ENCODE measurements at regions not wholly inside any gene's neighbourhood (a gene's known extent, or its start where the extent isn't known, plus 50 kb on each side); places are given as distances from the start of the nearest gene placed in this dataset.

DNA sequence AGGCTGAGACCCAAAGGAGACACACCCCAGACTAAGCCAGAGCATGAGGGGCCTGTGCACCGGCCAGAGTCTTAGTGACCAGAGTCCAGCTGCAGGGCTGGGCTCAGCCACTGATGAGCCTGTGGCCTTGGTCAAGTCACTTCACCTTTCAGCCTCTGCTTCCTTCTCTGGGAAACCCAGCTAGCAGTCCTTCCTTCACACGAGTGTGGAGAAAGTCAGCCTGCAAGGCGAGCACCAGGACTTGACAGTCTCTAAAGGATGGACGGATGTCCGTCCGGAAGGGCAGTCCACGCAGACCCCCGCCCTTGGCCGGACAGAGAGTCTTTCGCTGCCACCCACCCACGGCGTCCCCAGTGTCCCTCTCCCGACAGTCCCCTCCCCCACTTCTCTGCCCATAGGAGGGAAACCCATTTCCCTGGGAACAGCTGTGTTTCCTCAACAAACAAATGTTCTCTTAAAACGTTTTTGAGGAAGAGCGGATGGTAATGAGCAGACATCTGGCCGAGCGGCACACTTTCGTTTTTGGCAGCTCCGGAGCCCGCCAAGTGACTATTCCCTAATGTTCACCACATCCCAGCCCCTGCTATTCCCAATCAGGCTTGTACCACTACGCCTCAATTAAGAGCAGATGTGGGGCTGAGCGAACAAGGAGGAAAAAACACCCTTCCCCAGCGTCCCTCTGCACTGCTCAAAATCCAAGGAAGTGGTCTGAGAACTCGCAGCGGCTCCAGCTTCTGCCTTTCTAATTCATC, 129.1 kb upstream of the SMAD3 start:
- peak in 1 of 42 donors; percentile 39 for DNase-seq
- intact Hi-C loops (cut with DNase I), result no loop called here

DNA sequence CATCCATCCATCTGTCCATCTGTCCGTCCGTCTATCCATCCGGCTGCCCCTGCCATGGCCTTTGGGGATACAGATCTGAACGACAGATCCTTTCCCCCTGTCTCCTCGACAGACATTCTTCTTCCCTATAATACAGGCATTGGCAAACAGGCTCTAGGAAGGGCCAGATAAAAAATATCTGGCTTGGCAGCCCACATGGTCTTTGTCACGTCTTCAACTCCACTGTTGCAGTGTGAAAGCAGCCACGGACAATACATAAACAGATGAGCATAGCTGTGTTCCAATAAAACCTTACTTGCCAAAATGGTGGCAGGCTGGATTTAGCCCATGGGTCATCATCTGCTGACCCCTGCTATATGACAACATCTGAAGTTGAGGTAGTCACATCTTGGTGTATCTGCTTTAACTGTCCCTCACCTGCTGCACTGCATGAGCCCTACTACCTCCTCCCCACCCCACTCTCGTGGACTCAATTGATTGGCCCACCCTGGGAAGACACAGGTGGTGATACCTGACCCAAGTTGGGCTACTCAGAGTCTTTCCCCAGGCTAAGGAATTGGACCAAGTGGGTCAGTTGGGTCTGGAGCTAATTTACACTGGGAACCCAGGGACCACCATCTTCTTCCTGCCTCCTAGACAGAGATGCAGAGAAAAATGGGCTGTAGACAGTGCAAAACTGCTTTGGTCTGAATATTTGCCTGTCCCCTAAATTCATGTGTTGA, 128.4 kb upstream of the SMAD3 start:
- peak in 1 of 42 donors; percentile 4 for DNase-seq
- intact Hi-C loops (cut with DNase I), result no loop called here

DNA sequence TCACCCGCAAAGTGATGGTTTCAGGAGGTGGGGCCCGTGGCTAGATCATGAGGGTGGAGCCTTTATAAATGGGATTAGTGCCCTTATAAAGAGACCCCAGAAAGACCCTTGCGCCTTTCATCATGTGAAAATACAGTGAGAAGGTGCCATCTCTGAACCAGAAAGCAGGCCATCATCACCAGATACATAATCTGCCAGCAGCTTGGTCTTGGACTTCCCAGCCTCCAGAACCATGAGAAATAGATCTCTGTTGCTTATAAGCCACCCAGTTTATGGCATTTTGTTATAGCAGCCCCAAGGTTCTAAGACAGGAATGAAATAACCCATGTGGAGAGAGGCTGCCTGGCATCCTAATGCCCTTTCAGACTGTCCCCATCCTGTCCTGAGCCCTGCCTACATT, 127.8 kb upstream of the SMAD3 start:
- no peak for DNase-seq
- intact Hi-C loops (cut with DNase I), result no loop called here

DNA sequence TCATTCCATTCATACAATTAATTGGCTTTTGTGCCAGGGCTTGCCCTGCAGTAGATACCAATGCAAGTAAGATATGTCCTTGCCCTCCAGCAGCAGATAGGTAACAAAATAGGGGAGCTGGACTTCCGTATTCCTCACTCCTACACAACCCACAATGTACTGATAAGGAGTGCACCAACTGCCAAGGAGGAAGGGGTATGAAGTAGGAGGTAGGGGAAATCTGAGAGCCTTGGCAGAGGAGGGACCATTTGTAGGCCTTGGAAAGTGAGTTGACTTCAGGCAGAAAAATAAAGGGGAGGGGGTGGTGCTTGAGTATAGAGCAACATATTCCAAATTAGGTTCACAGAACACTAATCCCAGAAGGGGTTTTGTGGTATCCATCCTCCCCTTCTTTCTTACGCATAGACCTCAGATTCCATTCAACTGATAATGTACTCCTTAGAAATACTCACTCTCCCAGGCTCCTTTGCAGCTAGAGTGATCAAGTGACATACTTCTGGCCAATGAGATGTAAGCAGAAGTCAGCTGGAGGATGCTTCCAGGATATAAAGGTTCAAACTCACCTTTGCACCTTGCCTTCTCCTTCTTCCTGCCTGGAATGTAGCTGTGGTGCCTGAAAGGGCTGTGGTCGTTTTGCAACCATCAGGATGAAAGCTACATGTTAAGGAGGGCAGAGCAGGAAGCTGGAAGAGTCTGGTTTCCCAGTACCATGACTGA, 127.1 kb upstream of the SMAD3 start:
- peak in 1 of 42 donors; percentile 13 for DNase-seq
- intact Hi-C loops (cut with DNase I), result no loop called here

DNA sequence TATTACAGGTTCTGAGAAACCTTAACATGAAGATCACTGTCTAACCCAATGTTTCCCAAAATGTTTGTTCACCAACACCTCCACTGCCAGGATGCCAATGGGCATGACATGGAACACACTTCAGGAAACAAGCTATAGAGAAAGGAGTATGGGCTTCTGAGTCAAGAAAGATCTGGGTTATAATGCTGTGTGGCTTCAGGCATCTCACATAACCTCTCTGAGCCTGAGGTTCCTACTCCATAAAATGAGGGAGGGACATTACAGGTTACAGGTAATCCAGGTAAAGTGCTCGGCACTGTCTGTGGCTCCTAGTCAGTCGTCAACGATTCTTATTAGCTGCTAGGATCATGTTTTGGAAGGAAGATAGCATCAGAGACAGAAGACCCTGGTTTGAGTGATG, 126.4 kb upstream of the SMAD3 start:
- DNase-seq, result peak in 1 of 42 donors; percentile 10
- intact Hi-C loops (cut with DNase I), result no loop called here

DNA sequence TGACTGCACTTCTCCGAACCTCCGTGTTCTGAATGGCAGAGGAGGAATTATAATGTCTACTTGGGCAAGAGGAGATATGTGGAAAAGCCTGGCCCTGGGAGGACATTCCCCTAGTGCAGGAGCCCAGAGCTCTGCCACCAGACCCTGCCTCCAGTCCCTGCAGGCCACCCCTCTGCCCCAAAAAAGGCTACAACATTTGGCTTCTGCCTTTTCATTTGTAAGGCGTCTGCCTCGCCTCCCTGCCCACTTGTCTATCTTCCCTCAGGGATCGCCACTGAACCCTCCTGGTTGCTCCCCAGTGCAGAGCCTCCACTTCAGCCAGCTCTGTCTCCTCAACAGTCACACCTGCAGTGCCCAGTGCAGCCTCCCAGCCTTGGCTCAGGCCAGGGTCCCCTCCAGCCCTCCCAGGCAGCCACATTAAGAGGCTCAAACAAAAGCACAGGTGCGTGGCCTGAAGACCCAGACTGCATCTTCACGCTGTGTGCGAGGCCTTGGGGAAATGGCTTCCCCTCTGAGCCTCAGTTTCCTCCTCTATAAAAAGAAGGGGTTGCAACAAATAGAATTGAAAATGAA, 125.9 kb upstream of the SMAD3 start:
- DNase-seq, result no peak
- intact Hi-C loops (cut with DNase I), result loop anchor here (10.0 kb wide), 1 partner anchor 135 kb away; no protein-coding TSS in a partner anchor

DNA sequence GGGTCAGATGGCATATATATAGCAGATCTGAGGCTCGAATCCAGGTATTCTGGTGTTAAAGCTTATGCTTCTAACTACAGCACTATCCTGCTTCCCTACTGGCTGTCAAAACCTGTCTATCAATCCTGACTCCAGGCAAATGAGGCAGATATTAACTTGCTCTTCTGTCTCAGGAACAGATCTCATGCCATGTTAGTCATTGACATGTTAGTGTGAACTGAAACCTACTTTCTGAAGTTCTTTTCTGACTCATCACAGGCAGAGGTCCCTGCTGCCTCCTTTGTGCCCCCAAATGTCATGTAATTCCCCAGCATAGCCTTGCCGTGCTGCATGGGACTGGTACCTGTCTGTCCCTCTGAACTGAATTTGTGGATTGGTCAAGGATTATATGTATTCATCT, 125.0 kb upstream of the SMAD3 start:
- DNase-seq, result peak in 4 of 42 donors; percentile 14 to 40 (median 23)
- intact Hi-C loops (cut with DNase I), result loop anchor here (10.0 kb wide), 1 partner anchor 134 kb away; no protein-coding TSS in a partner anchor

DNA sequence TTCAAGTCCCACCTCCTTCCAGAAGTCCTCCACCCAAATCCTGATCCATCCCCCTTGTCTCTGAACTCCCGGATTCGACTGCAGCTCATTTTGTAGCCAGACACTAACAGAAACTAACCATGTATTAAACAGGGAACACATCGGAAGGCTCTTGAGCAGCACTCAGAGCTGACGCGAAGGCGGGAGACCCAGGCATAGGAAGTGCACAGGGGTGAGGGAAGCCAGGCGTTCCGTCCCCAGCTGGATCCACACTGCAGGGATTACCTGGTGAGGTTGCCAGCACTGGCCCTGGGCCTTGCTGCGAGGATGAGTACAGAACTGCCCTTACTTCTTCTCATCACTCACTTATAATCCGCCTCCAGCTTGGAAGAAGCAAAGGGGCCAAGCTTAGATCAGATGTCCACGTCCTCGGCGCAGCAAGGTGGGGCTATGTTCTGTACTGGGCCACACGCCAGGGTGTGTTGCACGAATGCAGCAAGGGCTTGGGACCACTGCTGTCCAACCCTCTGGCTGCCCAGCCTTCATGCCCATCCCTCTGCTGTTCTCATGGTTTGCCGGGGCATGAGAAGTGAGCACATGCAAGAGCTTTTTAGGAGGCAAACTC, 124.2 kb upstream of the SMAD3 start:
- peak in 2 of 42 donors; percentile 12 to 40 for DNase-seq

DNA sequence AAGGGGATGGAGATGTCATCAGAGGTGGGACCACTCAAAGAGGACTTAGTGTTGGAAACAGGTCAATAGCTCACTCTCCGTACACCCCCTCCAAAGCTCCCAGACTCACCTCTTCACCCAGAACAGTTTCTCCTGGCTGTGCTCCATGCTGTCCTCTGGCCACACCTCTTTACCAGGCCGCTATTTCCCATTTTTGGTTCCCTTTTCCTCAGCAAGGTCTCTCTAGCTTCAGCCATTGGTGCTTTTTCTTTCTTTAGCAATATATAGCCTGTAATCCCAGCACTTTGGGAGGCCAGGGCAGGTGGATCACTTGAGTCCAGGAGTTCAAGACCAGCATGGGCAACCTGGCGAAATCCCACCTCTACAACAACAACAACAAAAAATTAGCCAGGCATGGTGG, 123.6 kb upstream of the SMAD3 start:
- intact Hi-C loops (cut with DNase I), result loop anchor here (10.0 kb wide), 1 partner anchor 133 kb away; no protein-coding TSS in a partner anchor
- no peak for DNase-seq

More for the DNA sequence above, 124.2 kb upstream of the SMAD3 start:
- intact Hi-C loops (cut with DNase I), result loop anchor here (10.0 kb wide), 1 partner anchor 134 kb away; no protein-coding TSS in a partner anchor

DNA sequence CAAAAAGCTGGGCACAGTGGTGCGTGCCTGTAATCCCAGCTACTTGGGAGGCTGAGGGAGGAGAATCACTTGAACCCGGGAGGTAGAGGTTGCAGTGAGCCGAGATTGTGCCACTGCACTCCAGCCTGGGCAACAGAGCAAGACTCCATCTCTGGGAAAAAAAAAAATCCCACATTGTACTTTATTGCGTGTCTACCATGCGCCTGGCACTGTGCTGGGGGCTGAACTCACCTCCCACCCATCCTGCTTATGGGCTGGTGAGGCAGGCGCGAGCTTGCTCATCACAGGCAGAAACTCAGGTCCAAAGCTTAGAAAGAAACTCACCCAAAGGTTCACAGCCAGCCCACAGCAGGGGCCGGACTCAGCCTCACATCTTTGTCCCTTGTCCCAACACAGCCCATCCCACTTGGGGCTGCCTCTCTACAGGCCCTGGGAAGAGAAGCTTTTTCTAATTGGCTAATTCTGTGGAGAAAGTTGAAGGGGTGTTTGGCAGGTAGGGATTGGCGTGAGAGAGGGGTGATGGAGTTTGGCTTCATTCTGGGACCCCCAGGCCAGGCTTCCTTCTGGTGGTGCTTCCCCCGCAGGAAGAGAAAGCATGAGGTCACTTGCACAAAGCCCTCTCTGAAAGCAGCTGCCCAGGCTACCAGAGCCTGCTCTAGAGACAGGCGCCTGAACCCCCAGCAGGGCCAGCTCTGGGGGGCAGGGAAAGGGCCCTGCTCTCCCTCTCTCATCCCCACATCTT, 122.6 kb upstream of the SMAD3 start:
- intact Hi-C loops (cut with DNase I), result loop anchor here (10.0 kb wide), 1 partner anchor 132 kb away; no protein-coding TSS in a partner anchor

DNA sequence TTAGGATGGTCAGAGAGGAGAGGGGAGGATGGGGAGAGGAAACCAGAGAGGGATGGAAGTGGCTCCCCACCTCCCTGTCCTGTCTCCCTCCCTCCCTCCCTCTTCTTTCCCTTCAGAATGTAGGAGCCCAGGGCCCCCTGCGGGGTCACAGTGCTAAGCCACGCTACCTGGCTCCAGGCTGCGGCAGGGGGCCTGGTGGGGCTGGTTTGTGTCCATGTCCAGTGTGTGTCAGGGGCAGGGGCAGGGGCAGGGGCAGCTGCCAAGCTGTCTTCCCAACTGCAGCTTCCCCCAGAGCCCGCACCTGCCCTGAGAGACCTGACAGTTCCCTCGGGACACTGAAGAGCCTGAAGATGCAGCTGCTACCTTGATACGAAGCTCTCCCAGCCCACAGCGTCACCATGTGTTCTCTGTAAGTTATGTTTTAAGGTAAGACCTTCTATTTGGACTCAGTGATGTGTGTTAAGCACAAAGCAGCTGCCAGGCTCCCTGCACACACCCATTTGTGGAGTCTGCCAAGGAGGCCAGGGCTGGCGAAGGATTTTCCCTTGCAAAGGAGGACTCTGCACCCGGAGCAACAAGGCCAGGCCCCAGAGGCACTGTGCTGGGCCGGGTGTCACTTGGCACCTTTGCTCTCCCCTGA, 121.8 kb upstream of the SMAD3 start:
- intact Hi-C loops (cut with DNase I), result loop anchor here (10.0 kb wide), 1 partner anchor 131 kb away; no protein-coding TSS in a partner anchor
- DNase-seq, result no peak

More for the DNA sequence above, 122.6 kb upstream of the SMAD3 start:
- no peak for DNase-seq

DNA sequence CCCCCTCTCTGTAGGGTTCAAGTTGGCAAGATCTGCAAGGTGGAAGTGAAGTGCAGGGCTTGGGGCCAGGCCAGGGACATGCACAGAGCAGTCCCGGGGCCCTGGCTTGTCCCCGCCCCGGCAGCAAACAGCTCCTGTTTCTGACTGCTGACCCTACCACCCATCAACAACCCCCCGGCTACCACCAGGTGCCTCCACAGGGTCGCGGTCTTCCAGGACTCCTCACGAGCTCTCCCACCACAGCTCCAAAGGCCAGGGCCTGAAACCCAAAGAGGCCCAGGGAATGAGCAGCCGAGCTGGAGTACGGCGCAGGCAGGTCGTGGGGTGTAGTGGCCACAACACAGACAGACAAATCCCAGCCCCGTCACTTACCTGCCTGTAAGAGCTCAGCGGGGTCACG, 121.3 kb upstream of the SMAD3 start:
- intact Hi-C loops (cut with DNase I), result loop anchor here (10.0 kb wide), 1 partner anchor 131 kb away; no protein-coding TSS in a partner anchor
- no peak for DNase-seq

DNA sequence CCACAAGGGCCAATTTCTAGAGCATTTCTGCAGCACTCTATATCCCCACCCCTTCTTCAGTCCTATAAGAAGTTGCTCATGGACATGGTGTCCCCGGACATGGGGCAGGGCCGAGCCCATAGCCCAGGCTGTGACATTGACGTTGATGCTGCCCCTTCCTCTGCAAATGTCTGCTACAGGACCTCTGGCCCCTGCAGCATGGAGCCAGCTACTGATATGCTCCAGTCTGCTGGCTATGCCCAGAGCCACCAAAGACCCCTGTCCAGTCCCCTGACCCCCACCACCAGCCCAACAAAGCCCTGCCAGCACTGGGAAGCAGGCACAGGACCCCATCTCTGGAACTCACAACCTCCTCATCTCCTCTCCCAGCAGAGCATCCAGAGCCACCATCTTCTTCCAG, 120.1 kb upstream of the SMAD3 start:
- DNase-seq, result no peak
- intact Hi-C loops (cut with DNase I), result loop anchor here (10.0 kb wide), 1 partner anchor 130 kb away; no protein-coding TSS in a partner anchor

DNA sequence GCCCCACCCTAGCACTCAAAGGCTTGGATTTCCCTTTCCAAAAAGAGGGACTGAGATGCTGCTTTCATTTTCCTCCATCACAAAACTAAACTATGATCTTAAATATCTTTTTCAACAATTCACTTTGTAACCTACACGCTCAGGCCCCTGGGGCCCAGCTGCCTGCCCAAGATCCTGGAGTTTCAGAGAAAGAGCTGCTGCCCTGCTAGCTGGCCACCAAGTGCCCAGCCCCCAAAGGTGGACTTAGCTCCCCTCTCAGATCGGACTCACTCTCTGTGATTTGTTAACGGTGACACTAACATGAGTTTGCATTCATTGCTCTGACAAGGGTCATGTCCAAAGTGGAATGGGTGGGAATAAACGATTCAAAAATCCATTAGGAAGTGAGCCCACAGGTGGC, 119.6 kb upstream of the SMAD3 start:
- intact Hi-C loops (cut with DNase I), result loop anchor here (10.0 kb wide), 1 partner anchor 129 kb away; no protein-coding TSS in a partner anchor

DNA sequence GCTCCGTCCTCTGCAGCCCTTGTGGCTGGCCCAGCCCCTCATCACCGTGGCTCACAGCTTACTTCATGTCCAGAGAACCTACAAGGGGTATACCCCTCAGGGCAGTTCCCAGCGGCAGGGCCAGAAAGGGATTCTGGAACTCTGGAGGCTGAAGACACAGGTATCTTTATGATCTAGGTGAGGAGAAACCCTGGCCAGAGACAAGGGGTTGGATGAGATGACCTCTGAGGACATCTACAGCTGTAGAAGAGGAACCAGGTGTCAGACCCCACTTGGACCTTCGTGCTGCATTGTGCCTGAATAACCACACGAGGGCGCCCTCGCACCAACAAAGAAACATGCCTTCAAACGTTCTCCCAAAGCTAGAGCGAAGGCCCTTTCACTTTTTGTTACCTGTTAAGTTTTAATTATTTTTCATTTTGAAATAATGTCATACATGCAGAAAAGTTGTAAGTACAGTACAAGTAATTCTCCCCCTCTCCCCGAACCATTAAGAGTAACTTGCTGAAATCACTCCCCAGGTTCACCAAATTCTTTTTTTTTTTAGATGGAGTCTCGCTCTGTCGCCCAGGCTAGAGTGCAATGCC, 118.7 kb upstream of the SMAD3 start:
- intact Hi-C loops (cut with DNase I), result loop anchor here (10.0 kb wide), 1 partner anchor 128 kb away; no protein-coding TSS in a partner anchor
- DNase-seq, result peak in 41 of 42 donors; percentile 44 to 89 (median 74)

More for the DNA sequence above, 119.6 kb upstream of the SMAD3 start:
- no peak for DNase-seq

DNA sequence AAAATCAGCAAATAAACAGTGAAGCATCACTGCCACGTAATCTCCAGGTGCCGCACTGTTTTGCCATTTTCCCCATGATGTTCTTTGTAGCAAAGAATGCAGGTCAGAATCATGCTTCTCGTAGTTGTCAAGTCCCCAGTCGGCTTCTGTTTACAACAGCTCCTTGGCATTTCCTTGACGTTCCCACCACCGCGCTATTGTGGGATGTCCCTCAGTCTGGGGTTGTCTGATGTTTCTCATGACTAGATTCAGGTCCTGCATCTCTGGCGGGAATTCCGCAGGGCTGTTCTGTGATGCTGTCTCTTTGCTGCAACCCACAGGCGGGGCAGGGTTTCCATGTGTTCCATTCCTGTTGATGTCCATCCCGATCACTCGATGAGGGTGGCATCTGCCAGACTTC, 117.9 kb upstream of the SMAD3 start:
- no peak for DNase-seq
- intact Hi-C loops (cut with DNase I), result loop anchor here (10.0 kb wide), 1 partner anchor 127 kb away; no protein-coding TSS in a partner anchor

DNA sequence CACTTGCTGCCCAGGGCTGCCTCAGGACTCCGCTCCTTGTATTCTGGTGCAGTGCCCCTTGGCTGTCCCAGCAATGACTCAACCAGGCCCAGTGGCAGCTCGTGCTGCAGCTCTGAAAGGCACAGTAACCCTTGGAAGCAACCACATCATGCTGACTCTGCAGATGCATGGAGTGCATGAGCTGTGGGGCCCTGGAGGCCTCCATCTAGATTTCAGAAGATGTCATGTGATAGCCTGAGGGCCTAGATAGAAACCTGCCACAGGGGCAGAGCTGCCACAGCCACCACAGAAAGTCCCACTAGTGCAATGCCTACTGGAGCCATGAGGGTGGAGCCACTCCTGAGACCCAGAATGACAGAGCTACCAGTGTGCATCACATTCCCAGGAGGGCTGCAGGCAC, 117.1 kb upstream of the SMAD3 start:
- intact Hi-C loops (cut with DNase I), result loop anchor here (10.0 kb wide), 1 partner anchor 127 kb away; no protein-coding TSS in a partner anchor
- peak in 6 of 42 donors; percentile 3 to 64 (median 24) for DNase-seq
